ENCODE measurements at regions not wholly inside any gene's neighbourhood (a gene's known extent, or its start where the extent isn't known, plus 50 kb on each side); places are given as distances from the start of the nearest gene placed in this dataset.

- TF ChIP-seq ZNF462 (CRISPR knock-in tag; IDR thresholded peaks at IDR 0.05) (no peak), ETS1 (IDR thresholded peaks at IDR 0.05) (no peak)
These were observed 322.4 kb downstream of the MAN2A1 start (continued) for GRCh38 chr5:110012145-110012544.

- no peaks in the 10 kb centered on the region for H3K36me3 Mint-ChIP-seq (ENCODE audit: low read depth)
- H3K27ac ChIP-seq (ENCODE audit: low read depth): no peak overlapping the region
- H3K36me3 ChIP-seq (ENCODE audit: insufficient read depth): no peaks in the 10 kb centered on the region
- H3K27me3 ChIP-seq (ENCODE audit: insufficient read depth): no peaks in the 10 kb centered on the region
- no peaks in the 10 kb centered on the region for H3K4me1 ChIP-seq (ENCODE audit: insufficient read depth)
- peaks cover 2% of the 10 kb centered on the region; the same call in 2 of the 3 replicates for H3K4me1 Mint-ChIP-seq
- no peaks in the 10 kb centered on the region for H3F3A ChIP-seq (replicated peaks; ENCODE audit: low read depth)
- DNase-seq (ENCODE audit: low spot score) (no peak), ATAC-seq (no peak)
- no peaks in the 10 kb centered on the region for H3K79me2 ChIP-seq (replicated peaks; ENCODE audit: insufficient read depth)
- no peak overlapping the region for H3K4me3 ChIP-seq
- H3K27ac Mint-ChIP-seq: no peak overlapping the region
- no peaks in the 10 kb centered on the region; the same call in 1 of the 3 replicates for H3K9me3 Mint-ChIP-seq
- no peak overlapping the region for H3K4me2 ChIP-seq
- no peak overlapping the region for H3K4me3 Mint-ChIP-seq
- no peak overlapping the region for H2AFZ ChIP-seq
- 0 out of 2 replicates have a peak, but pooled peaks cover 8% of the 10 kb centered on the region for H3K9me2 ChIP-seq (ENCODE audit: insufficient read depth)
- H3K27me3 Mint-ChIP-seq (ENCODE audit: insufficient read depth, low read depth, poor library complexity): no peaks in the 10 kb centered on the region
- H4K20me1 ChIP-seq (replicated peaks; ENCODE audit: insufficient read depth): no peaks in the 10 kb centered on the region
- TF ChIP-seq CREB1 (CRISPR knock-in tag; IDR thresholded peaks at IDR 0.05; ENCODE audit: low read depth) (no peak), JUNB (IDR thresholded peaks at IDR 0.05; ENCODE audit: unreplicated experiment) (no peak), ZNF462 (CRISPR knock-in tag; IDR thresholded peaks at IDR 0.05) (no peak), CTCF (conservative IDR thresholded peaks at IDR 0.05; ENCODE audit: low read depth in 2 of 2) (no peak), STAT1 (IDR thresholded peaks at IDR 0.05; ENCODE audit: unreplicated experiment) (no peak), ZNF331 (CRISPR knock-in tag; IDR thresholded peaks at IDR 0.05; ENCODE audit: low read depth) (no peak)
These were observed 323.3 kb downstream of the MAN2A1 start for GRCh38 chr5:110013017-110013416.

All from GM23338 (cell line).